ENCODE measurements at regions not wholly inside any gene's neighbourhood (a gene's known extent, or its start where the extent isn't known, plus 50 kb on each side); places are given as distances from the start of the nearest gene placed in this dataset.
"Not testable (repeated sequence)": the region's sequence is repeated elsewhere in the genome, so short reads cannot be mapped to it uniquely, and the experiment has no call there.

DNA sequence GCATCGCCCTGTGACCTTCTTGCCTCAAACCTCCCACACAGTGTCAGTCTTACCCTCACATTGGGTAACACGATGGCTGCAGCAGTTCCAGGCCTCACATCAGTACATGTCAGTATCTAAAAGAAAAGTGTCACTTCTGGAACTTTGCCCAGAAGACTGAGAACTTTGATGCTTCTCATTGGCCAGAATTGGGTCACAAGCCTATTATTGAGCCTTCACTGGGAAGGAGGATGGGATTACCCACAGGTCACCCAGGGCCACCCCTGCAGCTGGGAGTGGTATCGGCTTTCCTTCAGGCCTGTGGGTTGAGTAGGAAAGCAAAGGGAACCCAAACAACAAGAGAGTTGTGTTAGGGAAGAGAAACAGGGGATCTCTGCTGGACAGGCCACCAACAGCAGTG, 111.5 kb downstream of the NPY start:
- no peak for DNase-seq (ENCODE audit: low spot score)

DNA sequence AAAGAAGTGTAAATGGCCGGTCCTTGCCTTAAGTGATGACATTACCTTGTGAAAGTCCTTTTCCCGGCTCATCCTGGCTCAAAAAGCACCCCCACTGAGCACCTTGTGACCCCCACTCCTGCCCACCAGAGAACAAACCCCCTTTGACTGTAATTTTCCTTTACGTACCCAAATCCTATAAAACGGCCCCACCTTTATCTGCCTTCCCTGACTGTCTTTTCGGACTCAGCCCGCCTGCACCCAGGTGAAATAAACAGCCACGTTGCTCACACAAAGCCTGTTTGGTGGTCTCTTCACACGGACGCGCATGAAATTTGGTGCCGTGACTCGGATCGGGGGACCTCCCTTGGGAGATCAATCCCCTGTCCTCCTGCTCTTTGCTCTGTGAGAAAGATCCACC, 112.4 kb downstream of the NPY start:
- not testable (repeated sequence) for DNase-seq (ENCODE audit: low spot score)

DNA sequence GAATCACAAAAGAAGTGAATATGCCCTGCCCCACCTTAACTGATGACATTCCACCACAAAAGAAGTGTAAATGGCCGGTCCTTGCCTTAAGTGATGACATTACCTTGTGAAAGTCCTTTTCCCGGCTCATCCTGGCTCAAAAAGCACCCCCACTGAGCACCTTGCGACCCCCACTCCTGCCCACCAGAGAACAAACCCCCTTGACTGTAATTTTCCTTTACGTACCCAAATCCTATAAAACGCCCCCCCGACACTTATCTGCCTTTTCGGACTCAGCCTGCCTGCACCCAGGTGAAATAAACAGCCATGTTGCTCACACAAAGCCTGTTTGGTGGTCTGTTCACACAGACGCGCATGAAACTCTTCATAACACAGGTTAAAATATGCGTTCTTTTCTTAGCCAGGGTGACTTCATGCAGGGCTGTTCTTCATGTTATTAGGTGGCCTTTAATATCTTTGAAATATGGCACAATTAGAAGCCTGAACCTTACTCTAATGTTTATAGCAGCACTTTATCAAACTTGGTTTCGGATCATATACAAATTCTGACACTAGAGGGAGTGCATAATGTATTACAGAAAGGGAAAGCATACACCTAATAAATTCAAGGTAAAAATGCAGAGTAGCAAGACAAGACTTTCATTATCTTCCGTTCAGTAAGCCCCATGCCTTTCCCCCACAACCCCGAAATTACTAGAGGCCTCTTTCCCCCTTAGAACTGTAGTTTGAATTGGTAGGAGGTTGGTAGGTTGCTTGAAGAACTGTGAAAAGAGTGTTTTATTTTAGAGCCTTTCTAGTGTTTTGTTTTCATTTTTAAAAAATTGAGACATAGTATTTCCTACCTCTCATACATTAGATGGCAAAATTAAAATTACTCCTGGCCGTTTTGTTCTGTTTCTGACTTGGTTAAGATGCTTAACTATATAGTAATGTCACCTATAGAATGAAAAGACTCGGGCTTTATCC, 117.9 kb downstream of the NPY start:
- DNase-seq (ENCODE audit: low spot score): no peak

DNA sequence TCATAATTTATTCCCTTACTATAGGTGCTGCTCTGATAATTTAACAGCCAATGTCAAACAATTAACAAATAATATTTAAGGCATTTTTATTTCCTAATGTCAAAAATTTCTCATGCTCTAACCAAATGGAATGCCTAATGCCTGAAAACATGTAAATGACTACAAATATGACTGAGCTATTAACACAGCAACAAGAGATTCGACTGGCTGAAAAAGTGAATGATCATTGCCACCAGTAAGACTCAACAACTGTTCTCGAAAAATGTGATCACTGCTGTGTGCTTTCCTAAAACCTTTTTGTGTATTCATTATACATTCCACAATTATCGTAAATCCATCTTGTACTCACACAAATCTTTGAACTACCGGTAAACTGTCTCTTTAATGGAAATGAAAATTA, 118.7 kb downstream of the NPY start:
- DNase-seq (ENCODE audit: low spot score): no peak

DNA sequence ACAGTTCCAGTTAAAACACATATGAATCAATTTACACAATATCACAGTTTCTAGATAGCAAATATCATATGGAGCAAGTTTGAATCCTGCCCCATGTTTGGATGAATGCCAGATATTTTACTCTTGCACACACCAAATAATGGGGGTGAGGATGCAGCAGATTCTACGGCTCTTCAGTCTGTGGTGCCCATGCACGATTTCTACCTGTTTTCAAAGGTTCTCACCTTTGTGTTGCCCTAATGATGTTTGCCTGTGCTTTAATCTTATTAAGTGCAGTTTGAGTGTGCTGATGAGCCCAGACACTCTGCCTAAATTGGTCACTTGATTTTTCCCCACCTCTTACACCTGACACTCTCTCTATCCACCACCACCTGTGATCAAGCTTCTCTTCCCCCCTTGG, 119.6 kb downstream of the NPY start:
- no peak for DNase-seq (ENCODE audit: low spot score)

DNA sequence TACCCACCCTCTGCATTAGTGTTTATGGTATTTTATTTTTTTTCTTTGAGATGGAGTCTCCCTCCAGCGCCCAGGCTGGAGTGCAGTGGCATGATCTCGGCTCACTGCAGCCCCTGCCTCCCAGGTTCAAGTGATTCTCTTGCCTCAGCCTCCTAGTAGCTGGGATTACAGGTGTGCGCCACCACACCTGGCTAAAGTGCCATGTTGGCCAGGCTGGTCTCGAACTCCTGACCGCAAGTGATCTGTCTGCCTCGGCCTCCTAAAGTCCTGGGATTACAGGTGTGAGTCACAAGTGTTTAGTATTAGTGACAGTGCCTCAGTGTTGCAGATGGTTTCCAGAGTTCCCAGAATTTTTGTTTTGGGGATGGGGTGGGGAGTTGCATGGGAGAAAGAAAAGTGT, 120.3 kb downstream of the NPY start:
- no peak for DNase-seq (ENCODE audit: low spot score)

DNA sequence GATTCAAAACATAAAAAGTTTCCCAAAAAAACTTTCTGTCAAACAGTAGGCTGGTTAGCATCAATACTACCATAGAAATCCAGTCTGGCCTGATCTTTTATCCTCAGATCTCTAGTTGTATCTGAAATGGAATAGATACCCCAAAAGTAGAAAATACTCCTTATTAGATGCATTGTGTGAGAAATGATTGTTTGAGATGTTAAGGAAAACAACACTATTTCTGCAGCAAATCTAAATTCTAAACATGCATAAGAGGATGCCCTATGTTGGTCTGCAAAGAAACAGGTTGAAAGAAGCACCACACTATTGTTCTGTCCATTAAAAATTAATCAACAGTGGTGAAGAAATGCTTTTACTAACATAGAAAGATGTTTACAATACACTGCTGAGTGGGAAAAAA, 121.0 kb downstream of the NPY start:
- no peak for DNase-seq (ENCODE audit: low spot score)

DNA sequence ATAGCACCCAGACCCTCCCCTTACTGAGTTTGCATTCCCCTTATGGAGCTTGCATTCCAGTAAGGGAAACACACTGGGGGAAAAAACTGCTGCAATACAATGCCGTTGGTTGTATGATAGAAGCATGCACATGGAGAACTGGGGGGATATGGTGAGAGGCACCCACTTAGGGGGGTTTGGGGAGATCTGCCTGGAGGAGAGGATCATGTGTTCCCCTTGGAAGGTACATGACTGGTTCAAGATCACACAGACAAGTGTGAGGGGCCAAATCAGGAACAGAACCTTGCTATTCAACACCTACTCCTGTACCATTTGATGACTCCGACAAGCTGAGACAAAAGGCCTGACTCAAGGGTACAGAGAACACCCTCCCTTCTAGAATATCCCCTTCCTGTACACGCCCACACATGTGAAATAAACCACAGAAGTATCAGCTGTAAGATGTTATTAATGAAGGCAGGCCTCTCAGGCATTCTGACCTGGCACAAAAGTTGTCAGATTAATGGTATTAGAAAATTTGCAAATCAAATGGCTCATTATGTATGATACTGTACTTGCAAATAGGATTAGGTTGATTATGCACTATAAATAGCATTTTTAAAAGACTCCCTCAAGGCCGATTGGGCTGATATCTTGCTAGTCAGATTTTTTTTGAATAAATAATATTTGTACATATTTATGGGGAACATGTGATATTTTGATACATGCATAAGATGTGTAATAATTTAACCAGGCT, 122.2 kb downstream of the NPY start:
- DNase-seq (ENCODE audit: low spot score): no peak

DNA sequence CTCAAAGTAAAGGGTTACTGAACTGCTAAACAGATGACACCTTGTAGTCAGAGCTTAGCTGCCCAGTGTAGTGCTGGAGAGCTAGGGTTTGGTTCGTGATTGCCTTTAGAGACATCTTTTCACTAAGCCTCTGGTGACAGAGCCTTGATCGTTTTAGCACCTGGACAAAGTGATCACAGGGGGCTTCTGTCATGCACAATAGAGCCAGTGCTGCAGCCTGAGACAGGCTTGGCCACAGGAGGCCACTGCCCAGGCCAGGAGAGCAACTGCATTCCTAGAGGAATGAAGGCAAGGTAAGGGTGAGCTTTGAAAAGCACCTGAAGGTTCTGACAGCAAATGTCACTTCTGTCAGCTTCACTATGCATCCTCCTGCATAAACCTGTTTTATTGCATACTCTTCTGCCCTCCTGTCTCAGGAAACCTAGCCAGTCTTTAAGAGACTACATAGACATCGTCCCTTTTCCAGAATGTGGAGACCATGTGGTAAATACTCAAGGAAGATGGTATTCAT, 122.9 kb downstream of the NPY start:
- DNase-seq (ENCODE audit: low spot score): no peak

DNA sequence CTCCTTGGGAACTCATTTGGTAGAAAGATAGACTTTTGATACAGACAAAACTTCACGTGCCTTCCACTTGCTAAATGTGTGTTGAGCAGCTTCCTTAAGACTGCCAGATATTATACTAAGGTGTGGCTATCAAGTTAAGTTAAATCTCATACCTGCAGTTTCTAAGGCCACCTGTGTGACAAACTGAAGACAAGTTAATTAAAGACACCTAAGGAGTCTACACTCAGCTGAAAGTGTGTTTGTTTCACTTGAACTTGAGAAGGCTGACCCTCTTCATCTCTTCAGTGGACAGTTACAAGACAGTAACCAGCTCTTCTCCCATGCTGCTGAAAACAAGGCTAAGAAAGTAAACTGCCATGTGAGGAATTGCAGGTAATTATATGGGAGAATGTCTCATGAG, 124.0 kb downstream of the NPY start:
- DNase-seq (ENCODE audit: low spot score): no peak

DNA sequence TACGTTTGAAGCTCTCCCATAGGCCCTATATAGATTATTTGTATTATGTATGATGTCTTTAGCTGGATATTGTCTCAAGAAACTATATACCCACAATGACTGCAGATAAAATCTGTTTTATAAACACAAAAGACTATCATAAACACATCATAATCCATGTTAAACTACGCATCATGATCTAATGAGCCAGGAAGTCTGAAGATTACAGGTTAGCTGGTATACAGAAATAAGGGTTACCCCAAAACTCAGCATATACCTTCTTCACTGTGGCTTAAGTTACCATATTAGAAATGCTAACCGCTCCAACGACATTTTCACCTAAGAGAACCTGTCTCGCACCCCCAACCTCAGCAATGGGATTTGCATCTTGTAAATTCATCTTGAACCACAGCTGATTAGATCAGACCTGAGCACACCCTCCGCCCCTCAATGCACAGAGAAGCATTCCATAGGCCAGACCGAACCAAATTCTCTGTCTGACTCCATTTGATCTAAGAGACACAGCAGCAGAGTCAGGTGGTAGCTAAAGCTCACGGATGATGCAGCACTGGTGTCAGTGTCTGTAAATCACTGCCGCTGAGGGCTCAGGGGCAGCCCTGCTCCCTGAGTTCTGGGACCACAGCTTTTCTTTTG, 124.9 kb downstream of the NPY start:
- DNase-seq (ENCODE audit: low spot score): no peak

DNA sequence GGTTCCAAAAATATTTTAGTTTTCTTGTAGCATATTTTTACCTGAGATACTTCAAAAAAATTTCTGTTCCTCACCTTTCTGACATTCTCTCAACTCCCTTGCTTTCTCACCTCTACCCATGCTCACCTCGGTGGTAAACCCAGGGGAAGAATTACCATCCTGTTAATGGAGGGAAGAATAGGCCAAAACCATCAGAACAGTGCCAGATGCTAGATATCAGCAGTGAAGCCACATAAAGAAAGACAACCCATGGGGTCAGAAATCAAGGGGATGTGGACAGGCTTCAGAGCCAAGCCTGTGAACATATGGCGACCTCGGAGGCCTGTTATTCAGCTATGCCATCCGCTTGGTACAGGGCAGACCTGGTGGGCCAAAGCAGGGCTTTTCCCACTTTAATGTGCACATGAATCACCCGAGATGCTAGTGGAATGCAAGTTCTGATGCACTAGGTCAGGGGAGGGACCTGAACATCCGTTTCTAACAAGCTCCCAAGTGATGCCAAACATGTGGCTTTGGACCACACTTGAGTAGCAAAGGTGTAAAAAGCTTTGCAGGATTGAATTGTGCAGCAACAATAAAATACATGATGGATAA, 125.5 kb downstream of the NPY start:
- no peak for DNase-seq (ENCODE audit: low spot score)

DNA sequence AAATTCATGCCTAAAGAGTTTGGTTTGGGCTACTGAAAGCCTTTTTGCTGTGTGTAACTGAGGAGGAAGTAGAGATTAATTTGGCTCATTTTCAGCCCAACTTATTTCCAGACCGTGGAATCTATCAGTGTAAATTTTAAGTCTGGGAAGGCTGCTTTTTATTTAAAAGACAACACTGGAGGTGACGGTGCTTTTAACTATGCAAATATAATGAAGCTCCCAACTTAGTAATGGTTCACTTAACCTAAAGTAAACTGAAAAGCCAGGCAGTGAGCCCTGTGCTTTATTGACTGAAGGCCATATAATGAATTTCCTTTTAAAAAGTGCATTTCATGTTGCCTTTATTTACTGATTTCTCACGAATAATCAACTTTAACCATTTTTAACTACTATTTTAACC, 127.2 kb downstream of the NPY start:
- no peak for DNase-seq (ENCODE audit: low spot score)

DNA sequence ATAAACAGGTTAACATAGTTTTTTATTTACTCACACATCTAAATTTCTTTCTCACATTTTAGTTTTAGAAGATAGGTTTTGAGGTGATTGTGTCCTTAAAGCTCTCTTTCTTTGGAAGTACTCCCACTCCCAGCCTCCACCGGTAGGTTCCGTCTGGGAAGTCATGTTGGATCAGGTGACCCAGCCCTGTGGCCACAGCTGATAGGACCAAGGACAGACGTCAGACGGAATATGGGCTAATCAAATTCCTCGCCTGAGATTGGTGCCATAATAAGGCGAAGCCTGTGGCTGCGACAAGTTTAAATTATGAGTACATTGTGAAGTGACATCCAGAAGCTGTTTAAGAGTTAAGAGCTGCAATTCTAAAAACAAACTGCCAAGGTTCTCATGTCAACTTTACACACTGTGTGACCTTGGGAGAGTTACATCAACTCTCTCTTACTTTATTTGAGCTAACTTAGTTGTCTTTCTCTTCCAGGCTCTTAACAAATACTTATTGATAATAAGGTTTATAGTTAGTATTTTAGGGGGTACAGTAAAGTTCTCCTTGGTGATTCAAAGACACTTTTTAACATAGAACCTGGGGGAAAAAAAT, 133.6 kb downstream of the NPY start:
- DNase-seq (ENCODE audit: low spot score): no peak

DNA sequence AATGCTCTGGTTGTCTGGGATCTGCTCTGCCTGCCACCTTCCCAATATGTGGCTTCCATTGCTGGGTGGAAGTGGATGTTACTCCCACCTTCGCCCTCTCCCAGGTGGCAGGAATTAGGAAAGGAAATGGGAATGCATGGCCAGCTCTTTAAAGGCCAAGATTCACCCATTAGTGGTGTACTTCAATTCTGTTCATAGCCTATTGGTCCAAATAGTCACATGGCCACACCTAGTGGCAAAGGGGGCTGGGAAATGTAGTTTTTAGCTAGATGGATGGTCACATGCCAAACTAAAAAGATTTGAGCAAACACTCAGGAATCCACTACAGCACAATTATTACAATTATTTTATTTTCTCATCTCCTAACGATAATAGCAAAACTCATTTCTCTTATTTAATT, 135.1 kb downstream of the NPY start:
- no peak for DNase-seq (ENCODE audit: low spot score)

DNA sequence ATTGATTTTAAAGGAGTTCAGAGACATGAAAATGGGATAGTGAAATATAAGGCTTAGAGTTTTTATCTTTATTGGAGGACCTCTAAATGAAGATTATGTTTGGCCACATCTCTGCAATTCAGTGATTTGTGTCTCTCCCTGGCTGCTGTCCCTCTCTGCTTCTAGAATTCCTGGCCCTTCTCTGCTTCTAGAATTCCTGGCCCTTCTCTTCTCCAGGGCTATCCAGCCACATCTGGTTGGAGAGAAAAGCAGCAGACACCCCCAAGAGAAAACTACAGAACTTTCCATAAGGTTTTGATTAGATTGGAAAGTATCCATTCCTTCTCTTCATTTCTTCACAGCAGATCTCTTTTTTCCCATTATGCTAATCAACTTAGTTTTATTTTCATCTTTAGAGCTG, 135.5 kb downstream of the NPY start:
- no peak for DNase-seq (ENCODE audit: low spot score)

DNA sequence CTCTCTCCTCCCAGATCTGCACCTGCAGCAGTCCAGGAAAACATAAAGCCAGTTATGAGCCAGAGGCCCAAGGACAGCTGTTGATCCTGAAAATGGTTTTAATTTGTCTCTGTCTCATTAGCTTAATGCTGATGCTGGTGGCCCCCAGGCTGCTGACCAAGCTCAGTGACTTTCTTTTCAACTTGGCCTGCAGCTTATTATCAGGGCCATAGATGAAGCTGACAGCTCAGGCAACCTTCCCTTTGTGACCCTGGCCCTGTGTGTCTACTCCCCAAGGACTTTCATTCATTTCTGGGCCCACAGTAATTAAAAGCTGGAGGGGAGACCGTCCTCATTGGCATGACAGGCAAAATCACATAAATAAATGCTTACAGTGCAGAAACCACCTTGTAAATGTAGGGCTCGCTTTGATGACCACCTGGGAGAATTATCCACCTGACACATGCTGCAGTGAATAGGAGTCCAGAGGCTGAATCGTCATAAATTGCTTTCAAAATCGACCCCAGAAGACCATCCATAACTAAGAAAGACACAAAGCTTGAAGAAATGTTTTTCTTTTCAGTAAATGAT, 138.5 kb downstream of the NPY start:
- DNase-seq (ENCODE audit: low spot score): no peak

DNA sequence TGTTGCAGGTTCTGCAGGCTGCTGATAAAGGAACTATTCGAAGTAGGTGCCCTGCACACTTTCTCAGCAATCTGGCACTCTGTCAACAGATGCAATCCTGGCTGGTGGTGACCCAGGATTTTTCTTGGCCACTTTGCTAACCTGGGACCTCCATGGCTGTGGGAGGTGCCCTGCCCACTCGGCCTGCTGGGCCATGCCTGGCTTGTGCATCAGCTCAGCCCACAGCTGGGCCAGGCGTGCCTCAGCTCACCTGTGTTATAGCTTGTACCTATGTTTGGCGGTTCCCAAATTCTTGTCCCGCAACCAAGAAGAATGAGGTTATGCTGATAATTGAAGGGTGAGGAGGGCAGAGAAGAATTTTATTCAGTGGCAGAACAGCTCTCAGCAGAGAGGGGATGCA, 141.7 kb downstream of the NPY start:
- DNase-seq (ENCODE audit: low spot score): no peak

DNA sequence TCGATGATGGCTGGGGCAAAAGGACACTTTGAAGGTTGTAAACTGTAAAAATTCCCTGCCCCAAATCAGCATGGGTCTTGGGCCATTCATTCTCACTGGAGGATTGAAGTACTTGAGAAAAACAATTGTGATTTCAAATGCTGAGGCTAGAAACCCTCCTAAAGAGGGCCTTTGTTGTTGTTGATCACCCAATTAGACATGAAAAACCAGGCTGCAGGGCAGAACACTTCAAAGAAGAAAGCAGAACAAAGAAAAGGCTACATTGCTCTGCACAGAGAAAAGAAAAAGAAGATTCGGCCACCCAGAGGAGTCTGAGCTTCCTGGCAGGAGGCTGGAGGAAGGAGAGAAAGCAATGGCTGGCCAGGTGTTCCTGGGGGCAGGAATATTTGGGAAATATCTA, 143.1 kb downstream of the NPY start:
- no peak for DNase-seq (ENCODE audit: low spot score)

DNA sequence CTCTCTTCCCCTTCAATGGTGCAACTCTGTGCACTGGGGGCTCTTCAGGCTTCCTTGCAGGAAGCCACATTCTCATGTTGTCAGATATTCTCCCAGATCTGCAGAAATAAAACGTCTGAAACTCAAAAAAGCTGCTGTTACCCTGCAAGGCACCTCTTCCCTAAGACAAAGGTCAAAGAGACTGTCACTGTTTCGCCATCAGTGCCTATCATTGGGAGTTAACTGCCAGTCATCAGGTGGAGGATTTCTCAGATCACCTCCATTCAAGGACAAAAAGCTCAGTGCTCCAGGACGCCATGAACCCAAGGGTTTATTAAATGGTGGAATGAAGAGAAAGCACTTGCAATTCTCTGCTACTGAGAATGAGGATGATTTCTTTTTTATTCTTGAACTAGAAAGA, 144.6 kb upstream of the PALS2 start:
- no peak for DNase-seq (ENCODE audit: low spot score)

DNA sequence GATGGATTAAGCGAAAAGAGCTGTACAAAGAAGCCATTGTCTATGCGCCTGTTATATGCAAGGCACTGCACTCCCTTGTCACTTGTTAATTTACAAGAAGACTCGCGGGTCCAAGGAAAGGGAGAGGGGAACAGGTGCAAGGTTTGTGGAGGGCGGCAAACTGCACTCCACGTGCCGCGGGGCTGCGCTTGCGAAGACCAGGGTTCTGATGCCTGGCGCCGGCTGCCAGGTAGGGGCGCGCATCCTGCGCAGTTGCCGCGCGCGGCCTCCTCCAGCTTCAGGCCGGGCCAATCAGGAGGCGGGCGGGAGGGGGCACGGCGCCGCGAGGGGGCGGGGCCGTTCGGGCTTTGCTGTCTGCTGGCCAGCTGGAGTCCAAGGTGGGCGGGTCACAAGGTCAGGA, 140.6 kb upstream of the PALS2 start:
- no peak for DNase-seq (ENCODE audit: low spot score)

DNA sequence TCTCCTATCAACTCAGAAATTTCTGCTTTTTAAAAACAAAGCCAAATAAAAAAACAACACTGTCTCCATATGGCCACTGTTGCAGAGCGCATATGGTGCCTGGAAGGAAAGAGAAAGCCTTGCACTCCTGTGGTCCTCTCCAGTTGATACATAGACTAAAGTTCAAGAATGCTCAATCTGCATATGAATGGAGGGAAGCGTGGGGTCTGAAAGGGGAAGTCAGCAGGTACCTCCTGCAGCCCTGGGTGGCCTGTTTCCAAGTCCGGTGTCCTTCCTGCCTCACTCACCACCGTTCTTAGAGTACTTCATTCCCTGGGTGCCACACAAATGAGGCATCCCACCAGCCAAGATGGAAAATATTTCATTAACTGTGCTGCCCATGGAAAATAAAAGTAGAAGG, 138.3 kb upstream of the PALS2 start:
- no peak for DNase-seq (ENCODE audit: low spot score)
